Right atrium auricular region (tissue), 2 donors: ENCODE measurements at regions not wholly inside any gene's neighbourhood (a gene's known extent, or its start where the extent isn't known, plus 50 kb on each side); places are given as distances from the start of the nearest gene placed in this dataset.

Experiments
- DNase-seq: peaks from one replicate; pipeline ENCODE4 v3.0.0-alpha.2; 2019; ENCODE audit warnings: low spot score
- H3K27ac ChIP-seq, 2 donors: fragments of 200-600 bp; sonication (generic); 1 replicate in 1 of 2; 2 replicates in 1 of 2; pipeline ENCODE4 v1.5.1; 2016 to 2019
- H3K27me3 ChIP-seq, 2 donors: fragments of 200-600 bp; sonication (generic); one replicate each; pipeline versions ENCODE4 v1.5.1 to v1.6.0; 2017 to 2019
- H3K36me3 ChIP-seq: fragments of 200-600 bp; sonication (generic); one replicate; pipeline ENCODE4 v1.5.1; 2016
- H3K4me1 ChIP-seq, 2 donors: fragments of 200-600 bp; sonication (generic); one replicate each; pipeline versions ENCODE4 v1.5.1 to v1.6.0; 2017 to 2019
- H3K4me3 ChIP-seq, 2 donors: fragments of 200-600 bp; sonication (generic); 1 replicate in 1 of 2; 2 replicates in 1 of 2; pipeline ENCODE4 v1.5.1; 2017 to 2019; ENCODE audit warnings: mild to moderate bottlenecking in 1 of 2, moderate library complexity in 1 of 2
- H3K9me3 ChIP-seq, 2 donors: fragments of 200-600 bp; sonication (generic); one replicate each; pipeline ENCODE4 v1.5.1; 2019
- CTCF ChIP-seq, 2 donors: fragments of 200-600 bp; sonication (generic); IDR thresholded peaks; one replicate each; pipeline ENCODE4 v1.5.1; 2019; ENCODE audit warnings: antibody characterized with exemption in 2 of 2

DNA sequence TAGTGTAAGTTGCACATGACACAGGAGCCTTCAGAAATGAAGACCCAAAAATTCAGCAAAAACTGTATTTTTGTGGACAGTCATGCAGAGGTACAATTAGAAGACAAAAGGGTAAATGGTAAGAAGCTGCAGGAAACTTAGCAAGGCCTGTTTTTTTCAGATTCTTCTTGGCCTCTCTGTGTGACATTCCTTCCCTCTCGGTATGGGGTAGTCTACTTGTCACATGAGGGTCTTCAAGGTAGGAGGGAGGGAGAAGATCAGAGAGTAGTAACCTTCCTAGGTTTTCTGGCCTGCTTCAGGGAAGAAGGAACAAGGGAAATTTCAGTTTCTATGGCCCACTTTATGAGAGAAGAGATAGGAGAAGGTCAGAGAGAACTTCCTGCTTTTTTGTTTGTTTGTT lies 230.4 kb upstream of the PPP1R2C start:
- H3K4me1 ChIP-seq, result no peaks in the 10 kb centered on the region
- TF ChIP-seq CTCF (IDR thresholded peaks at IDR 0.05), result no peak
- no peaks in the 10 kb centered on the region for H3K27me3 ChIP-seq
- no peak overlapping the region for H3K27ac ChIP-seq
- H3K4me3 ChIP-seq, result no peak overlapping the region
- no peak for DNase-seq
- H3K36me3 ChIP-seq, result no peaks in the 10 kb centered on the region
- no peaks in the 10 kb centered on the region for H3K9me3 ChIP-seq

DNA sequence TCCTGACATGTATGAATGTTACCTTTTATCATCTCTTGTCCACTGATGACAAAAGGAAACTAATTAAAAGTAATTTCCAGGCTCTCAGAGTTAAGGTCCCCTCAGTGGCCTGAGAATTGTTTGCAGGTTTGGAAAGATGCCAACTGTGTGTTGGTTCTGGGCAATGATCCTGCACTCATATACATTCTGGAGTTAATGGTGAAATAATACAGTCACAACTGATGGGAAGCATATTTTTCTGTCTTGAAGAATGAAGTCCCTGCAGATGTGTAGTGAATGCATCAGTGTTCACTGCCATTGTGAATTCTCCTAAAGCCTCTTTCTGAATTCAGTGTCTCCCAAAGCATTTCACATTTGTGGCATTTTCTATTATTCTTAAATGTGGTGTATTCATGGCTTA lies 238.1 kb upstream of the PPP1R2C start:
- TF ChIP-seq CTCF (IDR thresholded peaks at IDR 0.05), result no peak
- H3K27me3 ChIP-seq, result no peaks in the 10 kb centered on the region

DNA sequence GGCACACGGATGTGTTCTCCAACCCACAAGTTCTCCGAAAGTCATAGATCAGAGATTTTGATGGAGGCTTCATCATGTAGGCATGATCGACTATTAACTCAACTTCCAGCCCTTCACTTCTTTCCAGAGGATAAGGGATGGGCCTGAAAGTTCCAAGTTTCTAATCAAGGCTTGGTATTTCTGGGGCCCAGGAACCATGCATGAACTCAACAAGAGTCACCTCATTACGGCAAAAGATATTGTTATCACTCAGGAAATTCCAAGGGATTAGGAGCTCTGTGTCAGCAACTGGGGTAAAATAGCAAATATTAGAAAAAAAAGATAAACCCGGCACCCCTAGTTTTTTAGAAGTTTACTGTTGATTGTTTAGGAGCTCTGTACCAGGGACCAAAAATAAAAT lies 240.1 kb upstream of the PPP1R2C start:
- Histone ChIP-seq H3K4me3 (no peak overlapping the region), H3K27me3 (no peaks in the 10 kb centered on the region), H3K9me3 (no peaks in the 10 kb centered on the region), H3K36me3 (no peaks in the 10 kb centered on the region), H3K4me1 (no peaks in the 10 kb centered on the region), H3K27ac (no peak overlapping the region)
- TF ChIP-seq CTCF (IDR thresholded peaks at IDR 0.05), result no peak
- no peak for DNase-seq

More for the DNA sequence above, 238.1 kb upstream of the PPP1R2C start:
- Histone ChIP-seq H3K27ac (no peak overlapping the region), H3K4me1 (no peaks in the 10 kb centered on the region), H3K4me3 (no peak overlapping the region), H3K9me3 (no peaks in the 10 kb centered on the region), H3K36me3 (no peaks in the 10 kb centered on the region)
- DNase-seq, result no peak

DNA sequence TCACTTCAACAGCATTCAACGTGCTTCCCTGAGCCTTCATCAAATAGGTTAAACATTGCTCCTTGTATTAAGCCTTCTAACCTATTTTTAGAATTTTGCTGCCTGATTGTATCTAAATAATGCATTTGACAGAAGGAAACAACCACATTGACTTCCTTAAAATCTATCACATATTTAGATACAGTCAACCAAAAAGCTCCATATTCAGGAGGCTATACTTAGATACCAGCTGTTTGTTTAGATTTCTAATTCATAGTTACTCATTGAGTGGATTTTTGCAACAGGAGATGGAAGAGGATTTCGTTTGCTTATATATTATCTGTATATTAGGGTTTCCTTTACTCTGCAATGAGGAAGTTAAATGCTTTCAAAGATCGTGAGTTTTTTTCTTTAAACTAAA lies 241.1 kb upstream of the PPP1R2C start:
- Histone ChIP-seq H3K4me3 (no peak overlapping the region), H3K36me3 (no peaks in the 10 kb centered on the region), H3K4me1 (no peaks in the 10 kb centered on the region), H3K9me3 (no peaks in the 10 kb centered on the region), H3K27me3 (no peaks in the 10 kb centered on the region), H3K27ac (no peak overlapping the region)
- TF ChIP-seq CTCF (IDR thresholded peaks at IDR 0.05), result no peak
- no peak for DNase-seq

DNA sequence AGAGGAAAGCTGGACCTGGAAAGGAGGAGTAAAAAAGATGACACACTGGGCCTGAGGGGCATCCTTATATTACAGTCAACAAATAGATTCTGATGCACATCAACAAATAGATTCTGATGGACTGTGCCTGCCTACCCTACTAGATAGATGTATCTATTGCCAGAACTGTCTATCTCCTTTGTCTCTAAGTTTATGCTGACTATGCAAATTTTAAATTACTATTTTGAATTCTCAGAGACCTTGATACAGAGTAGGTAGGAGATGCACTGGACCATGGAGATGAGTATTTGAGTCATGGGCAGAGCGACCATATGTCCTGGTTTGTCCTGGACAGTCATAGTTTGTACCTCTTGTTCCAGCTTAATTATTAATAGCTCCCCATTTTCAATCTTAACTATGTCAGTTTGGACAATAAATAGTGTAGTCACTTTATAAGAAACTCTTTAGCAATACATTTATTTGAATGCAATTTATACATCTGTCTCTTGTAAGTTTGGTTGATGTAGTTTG lies 247.9 kb upstream of the PPP1R2C start:
- Histone ChIP-seq H3K36me3 (no peaks in the 10 kb centered on the region), H3K9me3 (peaks cover 0 to 13% of the 10 kb centered on the region in 2 donors), H3K27ac (no peak overlapping the region), H3K4me1 (no peaks in the 10 kb centered on the region), H3K4me3 (no peak overlapping the region), H3K27me3 (no peaks in the 10 kb centered on the region)
- no peak for DNase-seq
- TF ChIP-seq CTCF (IDR thresholded peaks at IDR 0.05), result no peak

- Histone ChIP-seq H3K36me3 (no peaks in the 10 kb centered on the region), H3K4me3 (no peak overlapping the region), H3K27me3 (no peaks in the 10 kb centered on the region), H3K4me1 (no peaks in the 10 kb centered on the region), H3K27ac (no peak overlapping the region), H3K9me3 (no peaks in the 10 kb centered on the region)
- no peak for TF ChIP-seq CTCF (IDR thresholded peaks at IDR 0.05)
- no peak for DNase-seq
Observed at GRCh38 chrX:43064096-43064495, 286.1 kb upstream of the PPP1R2C start.
